Lower leg skin (tissue), 3 donors: ENCODE measurements at regions not wholly inside any gene's neighbourhood (a gene's known extent, or its start where the extent isn't known, plus 50 kb on each side); places are given as distances from the start of the nearest gene placed in this dataset.

Experiments used
- CTCF ChIP-seq, 3 donors: fragments of 450-650 bp; IDR thresholded peaks; one replicate each; pipeline ENCODE4 v1.5.1; 2016; ENCODE audit warnings: antibody characterized with exemption in 3 of 3, mild to moderate bottlenecking in 3 of 3, moderate library complexity in 2 of 3
- POLR2A ChIP-seq, 2 donors: fragments of 450-650 bp; IDR thresholded peaks; one replicate each; pipeline ENCODE4 v1.6.1; 2016 to 2017; ENCODE audit warnings: antibody characterized with exemption in 2 of 2, mild to moderate bottlenecking in 1 of 2, moderate library complexity in 1 of 2

- TF ChIP-seq CTCF (IDR thresholded peaks at IDR 0.05), result no peak
- no peak for TF ChIP-seq POLR2A (IDR thresholded peaks at IDR 0.05)
These were observed 579.4 kb downstream of the SI start for GRCh38 chr3:164498917-164499316.
